HCT116 (cell line): ENCODE measurements at regions not wholly inside any gene's neighbourhood (a gene's known extent, or its start where the extent isn't known, plus 50 kb on each side); places are given as distances from the start of the nearest gene placed in this dataset.

Experiments used
- ATAC-seq: fragments of 200-7000 bp; cut with Tn5 transposase; 2 replicates; pipeline ENCODE4 v1.9.1; 2020; ENCODE audit warnings: mild to moderate bottlenecking, moderate library complexity
- BruUV-seq: library from RNA; stranded (reverse); fragments of 400-500 nt; replicated peaks from 2 replicates; lab custom pipeline; 2021; lab: Mats Ljungman, UMichigan
- CTCF ChIA-PET: fragments of 300-600 bp; sonication (Branson Sonifier 250); formaldehyde crosslinking; loops from one replicate; lab custom pipeline; 2021; ENCODE audit warnings: antibody characterized with exemption; lab: Charles Lee
- POLR2A ChIA-PET: fragments of 300-600, 350-600 bp; sonication (Branson Sonifier 250); formaldehyde crosslinking; loops from one replicate; lab custom pipeline; 2021; ENCODE audit warnings: antibody characterized with exemption; lab: Charles Lee
- RAD21 ChIA-PET, 2 experiments: fragments of 300-600 bp; sonication (Branson Sonifier 250); formaldehyde crosslinking; loops; one replicate each; lab custom pipeline; 2023; ENCODE audit warnings: low total read pairs in 2 of 2; ENCODE audit not compliant: uncharacterized antibody in 2 of 2, unreplicated experiment in 2 of 2, low non-redundant PET in 1 of 2; lab: Charles Lee
- DNase-seq: peaks from one replicate; pipeline ENCODE4 v3.0.0-alpha.2; 2010; ENCODE audit warnings: low read depth, low spot score
- H2AFZ ChIP-seq: fragments of 200-600 bp; shearing (Covaris generic), sonication (generic); 2 replicates; pipeline ENCODE4 v1.6.1; 2017; ENCODE audit warnings: low read depth, mixed run types, mixed read lengths, antibody characterized with exemption, low read length; ENCODE audit not compliant: poor library complexity, severe bottlenecking
- H3K27ac ChIP-seq: 2 replicates; pipeline ENCODE4 v1.5.1; 2012; ENCODE audit warnings: low read depth, low read length
- H3K27me3 ChIP-seq: fragments of 200-600 bp; sonication (generic); 2 replicates; pipeline ENCODE4 v1.6.1; 2016; ENCODE audit warnings: mixed run types, low read length, mixed read lengths; ENCODE audit not compliant: insufficient read depth
- H3K36me3 ChIP-seq, 2 experiments: fragments of 200-500 bp in 1 of 2; fragments of 200-600 bp in 1 of 2; sonication (Bioruptor generic) in 1 of 2; sonication (generic) in 1 of 2; 2 replicates each; pipeline versions ENCODE4 v1.5.1 to v1.6.1; 2014 to 2016; ENCODE audit warnings: low read length in 2 of 2, inconsistent platforms in 1 of 2, mixed read lengths in 1 of 2, mixed run types in 1 of 2; ENCODE audit not compliant: insufficient read depth in 2 of 2, control insufficient read depth in 1 of 2
- H3K4me1 ChIP-seq, 2 experiments: fragments of 200-600 bp in 1 of 2; sonication (generic) in 1 of 2; 2 replicates each; pipeline versions ENCODE4 v1.5.1 to v1.6.1; 2012 to 2017; ENCODE audit warnings: low read length in 2 of 2, inconsistent platforms in 1 of 2, mild to moderate bottlenecking in 1 of 2, mixed read lengths in 1 of 2, mixed run types in 1 of 2, moderate library complexity in 1 of 2; ENCODE audit not compliant: insufficient read depth in 2 of 2, control insufficient read depth in 1 of 2
- H3K4me2 ChIP-seq: fragments of 200-600 bp; sonication (generic); 2 replicates; pipeline ENCODE4 v1.6.1; 2017; ENCODE audit warnings: mixed run types, low read length, mixed read lengths
- H3K4me3 ChIP-seq, 2 experiments: fragments of 200-600 bp in 1 of 2; sonication (generic) in 1 of 2; replicated peaks in 1 of 2; 2 replicates each; pipeline ENCODE4 v1.5.1; 2011 to 2016; ENCODE audit warnings: low read length in 2 of 2, control low read depth in 1 of 2, low read depth in 1 of 2, mild to moderate bottlenecking in 1 of 2, mixed read lengths in 1 of 2, mixed run types in 1 of 2
- H3K79me2 ChIP-seq: fragments of 200-600 bp; sonication (generic); 2 replicates; pipeline ENCODE4 v1.6.1; 2017; ENCODE audit warnings: mild to moderate bottlenecking, mixed run types, low read length, moderate library complexity, mixed read lengths; ENCODE audit not compliant: insufficient read depth
- H3K9ac ChIP-seq: fragments of 200-600 bp; sonication (generic); 2 replicates; pipeline ENCODE4 v1.6.1; 2016; ENCODE audit warnings: low read length, mixed read lengths
- H3K9me2 ChIP-seq: fragments of 200-600 bp; sonication (generic), shearing (Covaris generic); 2 replicates; pipeline ENCODE4 v1.6.1; 2017; ENCODE audit warnings: mixed run types, mild to moderate bottlenecking, moderate library complexity; ENCODE audit not compliant: insufficient read depth
- H3K9me3 ChIP-seq, 2 experiments: fragments of 200-500 bp in 1 of 2; fragments of 200-600 bp in 1 of 2; sonication (Bioruptor generic) in 1 of 2; sonication (generic) in 1 of 2; 2 replicates each; pipeline ENCODE4 v1.6.1; 2014 to 2017; ENCODE audit warnings: low read length in 2 of 2, mixed read lengths in 2 of 2, inconsistent platforms in 1 of 2, low read depth in 1 of 2, mild to moderate bottlenecking in 1 of 2, mixed run types in 1 of 2, moderate library complexity in 1 of 2; ENCODE audit not compliant: control insufficient read depth in 1 of 2, insufficient read depth in 1 of 2
- H4K20me1 ChIP-seq: fragments of 200-600 bp; sonication (generic), shearing (Covaris generic); 2 replicates; pipeline ENCODE4 v1.6.1; 2017; ENCODE audit warnings: mixed run types, mild to moderate bottlenecking, moderate library complexity; ENCODE audit not compliant: insufficient read depth
- CBX3 ChIP-seq: IDR thresholded peaks from 2 replicates; pipeline ENCODE4 v1.6.1; 2012; ENCODE audit warnings: low read depth
- CEBPB ChIP-seq: IDR thresholded peaks from 2 replicates; pipeline ENCODE4 v1.6.1; 2012; ENCODE audit warnings: low read depth
- EGR1 ChIP-seq: IDR thresholded peaks from 2 replicates; pipeline ENCODE4 v1.6.1; 2012; ENCODE audit warnings: low read depth
- ELF1 ChIP-seq: IDR thresholded peaks from 2 replicates; pipeline ENCODE4 v1.6.1; 2012; ENCODE audit warnings: low read depth, borderline replicate concordance
- EZH2 ChIP-seq: fragments of 200-600 bp; sonication (generic); IDR thresholded peaks from 2 replicates; pipeline ENCODE4 v1.6.1; 2017; ENCODE audit warnings: antibody characterized with exemption, mixed run types
- EZH2phosphoT487 ChIP-seq: fragments of 200-600 bp; IDR thresholded peaks from 2 replicates; pipeline ENCODE4 v1.6.1; 2018; ENCODE audit warnings: antibody characterized with exemption, borderline replicate concordance
- FOSL1 ChIP-seq: IDR thresholded peaks from 2 replicates; pipeline ENCODE4 v1.6.1; 2012; ENCODE audit warnings: low read depth
- POLR2A ChIP-seq: IDR thresholded peaks from 2 replicates; pipeline ENCODE4 v1.7.0; 2011; ENCODE audit warnings: borderline replicate concordance; ENCODE audit not compliant: insufficient read depth, insufficient read length; ENCODE audit errors: extremely low read depth
- RAD21 ChIP-seq: IDR thresholded peaks from 2 replicates; pipeline ENCODE4 v1.6.1; 2012; ENCODE audit warnings: low read depth, mild to moderate bottlenecking
- SIN3A ChIP-seq: IDR thresholded peaks from 2 replicates; pipeline ENCODE4 v1.6.1; 2012; ENCODE audit warnings: low read depth
- SP1 ChIP-seq: IDR thresholded peaks from 2 replicates; pipeline ENCODE4 v1.6.1; 2012; ENCODE audit warnings: low read depth
- SRF ChIP-seq: IDR thresholded peaks from 2 replicates; pipeline ENCODE4 v1.6.1; 2012; ENCODE audit warnings: low read depth
- YY1 ChIP-seq: IDR thresholded peaks from 2 replicates; pipeline ENCODE4 v1.6.1; 2011; ENCODE audit warnings: low read length, low read depth, moderate library complexity, mild to moderate bottlenecking; ENCODE audit not compliant: insufficient replicate concordance; ENCODE audit errors: extremely low read depth
- ZFX ChIP-seq: fragments of 450-650 bp; IDR thresholded peaks from 2 replicates; pipeline ENCODE4 v1.6.1; 2017
- ZNF274 ChIP-seq: fragments of 200-500 bp; sonication (Bioruptor generic); IDR thresholded peaks from 2 replicates; pipeline ENCODE4 v1.6.1; 2014; ENCODE audit warnings: mild to moderate bottlenecking, low read depth, low read length, inconsistent platforms
- intact Hi-C: fragments of 100-400 bp; cut with micrococcal nuclease; formaldehyde crosslinking; loops from 2 replicates; pipeline ENCODE4 v1.10.0; 2022
- TF ChIP-seq, protein P1 (sequence below): IDR thresholded peaks from 2 replicates; pipeline ENCODE4 v1.6.1; 2012
- TF ChIP-seq, protein P2 (sequence below): IDR thresholded peaks from 2 replicates; pipeline ENCODE4 v1.6.1; 2012
- TF ChIP-seq, protein P3 (sequence below), 3 experiments: fragments of 200-600 bp in 1 of 3; sonication (generic) in 1 of 3; IDR thresholded peaks in 2 of 3; conservative IDR thresholded peaks in 1 of 3; 2 replicates each; pipeline ENCODE4 v1.5.1; 2012 to 2017; ENCODE audit warnings: low read depth in 2 of 3, low read length in 2 of 3, antibody characterized with exemption in 1 of 3, borderline replicate concordance in 1 of 3, control low read depth in 1 of 3, mild to moderate bottlenecking in 1 of 3, mixed read lengths in 1 of 3, mixed run types in 1 of 3, moderate library complexity in 1 of 3; ENCODE audit not compliant: insufficient read depth in 1 of 3
- TF ChIP-seq, protein P4 (sequence below): IDR thresholded peaks from 2 replicates; pipeline ENCODE4 v1.6.1; 2012; ENCODE audit warnings: low read depth

DNA sequence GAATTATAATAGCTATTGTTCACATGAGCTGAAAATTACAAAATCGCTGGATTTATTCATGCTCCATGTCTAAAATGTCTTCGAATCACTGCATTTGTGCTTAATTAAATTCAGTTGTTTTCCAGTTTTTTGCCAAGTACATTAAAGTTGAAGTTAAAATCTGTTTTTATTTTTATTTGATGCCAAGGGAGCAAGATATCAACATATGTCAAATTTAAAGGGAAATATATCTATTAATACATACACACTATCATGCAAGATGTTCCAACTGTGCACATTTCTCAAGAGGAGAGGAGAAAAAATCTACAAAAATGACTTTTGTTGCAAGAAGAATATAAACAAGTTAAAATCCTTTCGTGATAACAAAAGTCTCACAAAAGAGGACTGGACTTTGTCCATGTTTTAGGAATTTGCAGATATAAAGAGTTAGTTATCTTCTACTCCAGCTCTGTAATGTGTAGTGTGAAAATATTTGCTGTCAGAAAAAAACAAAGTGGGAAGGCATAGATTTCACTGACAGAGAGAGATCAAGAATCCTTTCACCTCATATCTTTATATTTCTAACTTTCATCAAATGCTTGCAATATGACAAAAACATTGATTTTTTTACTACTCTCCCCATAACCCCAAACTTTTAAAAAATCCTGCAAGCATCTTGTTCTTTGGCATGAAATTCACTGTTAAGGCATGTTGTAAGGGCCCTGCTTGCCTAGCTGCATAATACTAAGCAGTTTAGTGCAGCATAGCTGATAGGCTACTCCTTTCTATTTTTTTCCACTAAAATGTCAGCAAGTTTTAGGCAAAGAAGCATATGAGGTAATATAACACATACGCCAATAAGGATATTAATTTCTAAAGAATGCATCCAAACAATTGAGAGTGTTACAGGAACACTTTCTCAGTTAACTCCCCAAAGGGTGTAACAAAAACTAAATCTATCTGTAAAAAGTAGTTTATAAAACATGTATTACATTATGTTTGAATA is 340.2 kb upstream of the ADAMTS5 start:
- Histone ChIP-seq H3K27ac (no peak overlapping the region), H3K9me2 (no peaks in the 10 kb centered on the region), H3K36me3 (no peaks in the 10 kb centered on the region), H3K9me3 (peaks cover 10 to 40% of the 10 kb centered on the region in 2 experiments; a peak in 2 of 4 replicates), H3K9ac (no peak overlapping the region), H2AFZ (no peak overlapping the region), H3K4me2 (no peak overlapping the region), H3K4me1 (no peaks in the 10 kb centered on the region), H4K20me1 (no peaks in the 10 kb centered on the region), H3K27me3 (no peaks in the 10 kb centered on the region), H3K79me2 (no peaks in the 10 kb centered on the region), H3K4me3 (no peak overlapping the region)
- RAD21 ChIA-PET, result no interaction called here
- no TSS peak for BruUV-seq
- intact Hi-C loops, result no loop called here
- POLR2A ChIA-PET, result no interaction called here
- ATAC-seq (no peak), DNase-seq (no peak)
- CTCF ChIA-PET, result no interaction called here
- no peak for TF ChIP-seq CBX3
- no peak for TF ChIP-seq ELF1
- TF ChIP-seq, protein P1, sequence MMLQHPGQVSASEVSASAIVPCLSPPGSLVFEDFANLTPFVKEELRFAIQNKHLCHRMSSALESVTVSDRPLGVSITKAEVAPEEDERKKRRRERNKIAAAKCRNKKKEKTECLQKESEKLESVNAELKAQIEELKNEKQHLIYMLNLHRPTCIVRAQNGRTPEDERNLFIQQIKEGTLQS, result no peak
- no peak for TF ChIP-seq SRF
- no peak for TF ChIP-seq ZFX
- no peak for TF ChIP-seq SIN3A
- no peak for TF ChIP-seq SP1
- TF ChIP-seq EGR1, result no peak
- no peak for TF ChIP-seq YY1
- TF ChIP-seq RAD21, result no peak
- TF ChIP-seq EZH2, result no peak
- TF ChIP-seq, protein P2, sequence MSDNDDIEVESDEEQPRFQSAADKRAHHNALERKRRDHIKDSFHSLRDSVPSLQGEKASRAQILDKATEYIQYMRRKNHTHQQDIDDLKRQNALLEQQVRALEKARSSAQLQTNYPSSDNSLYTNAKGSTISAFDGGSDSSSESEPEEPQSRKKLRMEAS, result no peak
- no peak for TF ChIP-seq POLR2A
- no peak for TF ChIP-seq FOSL1
- TF ChIP-seq ZNF274, result no peak
- TF ChIP-seq CEBPB, result no peak
- TF ChIP-seq, protein P3, sequence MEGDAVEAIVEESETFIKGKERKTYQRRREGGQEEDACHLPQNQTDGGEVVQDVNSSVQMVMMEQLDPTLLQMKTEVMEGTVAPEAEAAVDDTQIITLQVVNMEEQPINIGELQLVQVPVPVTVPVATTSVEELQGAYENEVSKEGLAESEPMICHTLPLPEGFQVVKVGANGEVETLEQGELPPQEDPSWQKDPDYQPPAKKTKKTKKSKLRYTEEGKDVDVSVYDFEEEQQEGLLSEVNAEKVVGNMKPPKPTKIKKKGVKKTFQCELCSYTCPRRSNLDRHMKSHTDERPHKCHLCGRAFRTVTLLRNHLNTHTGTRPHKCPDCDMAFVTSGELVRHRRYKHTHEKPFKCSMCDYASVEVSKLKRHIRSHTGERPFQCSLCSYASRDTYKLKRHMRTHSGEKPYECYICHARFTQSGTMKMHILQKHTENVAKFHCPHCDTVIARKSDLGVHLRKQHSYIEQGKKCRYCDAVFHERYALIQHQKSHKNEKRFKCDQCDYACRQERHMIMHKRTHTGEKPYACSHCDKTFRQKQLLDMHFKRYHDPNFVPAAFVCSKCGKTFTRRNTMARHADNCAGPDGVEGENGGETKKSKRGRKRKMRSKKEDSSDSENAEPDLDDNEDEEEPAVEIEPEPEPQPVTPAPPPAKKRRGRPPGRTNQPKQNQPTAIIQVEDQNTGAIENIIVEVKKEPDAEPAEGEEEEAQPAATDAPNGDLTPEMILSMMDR (IDR thresholded peaks at IDR 0.05 in 2 of 3, conservative IDR thresholded peaks at IDR 0.05 in 1 of 3; ENCODE audit: borderline replicate concordance in 1 of 3, insufficient read depth in 1 of 3, low read depth in 2 of 3, low read length in 2 of 3), result no peak
- no peak for TF ChIP-seq EZH2phosphoT487
- TF ChIP-seq, protein P4, sequence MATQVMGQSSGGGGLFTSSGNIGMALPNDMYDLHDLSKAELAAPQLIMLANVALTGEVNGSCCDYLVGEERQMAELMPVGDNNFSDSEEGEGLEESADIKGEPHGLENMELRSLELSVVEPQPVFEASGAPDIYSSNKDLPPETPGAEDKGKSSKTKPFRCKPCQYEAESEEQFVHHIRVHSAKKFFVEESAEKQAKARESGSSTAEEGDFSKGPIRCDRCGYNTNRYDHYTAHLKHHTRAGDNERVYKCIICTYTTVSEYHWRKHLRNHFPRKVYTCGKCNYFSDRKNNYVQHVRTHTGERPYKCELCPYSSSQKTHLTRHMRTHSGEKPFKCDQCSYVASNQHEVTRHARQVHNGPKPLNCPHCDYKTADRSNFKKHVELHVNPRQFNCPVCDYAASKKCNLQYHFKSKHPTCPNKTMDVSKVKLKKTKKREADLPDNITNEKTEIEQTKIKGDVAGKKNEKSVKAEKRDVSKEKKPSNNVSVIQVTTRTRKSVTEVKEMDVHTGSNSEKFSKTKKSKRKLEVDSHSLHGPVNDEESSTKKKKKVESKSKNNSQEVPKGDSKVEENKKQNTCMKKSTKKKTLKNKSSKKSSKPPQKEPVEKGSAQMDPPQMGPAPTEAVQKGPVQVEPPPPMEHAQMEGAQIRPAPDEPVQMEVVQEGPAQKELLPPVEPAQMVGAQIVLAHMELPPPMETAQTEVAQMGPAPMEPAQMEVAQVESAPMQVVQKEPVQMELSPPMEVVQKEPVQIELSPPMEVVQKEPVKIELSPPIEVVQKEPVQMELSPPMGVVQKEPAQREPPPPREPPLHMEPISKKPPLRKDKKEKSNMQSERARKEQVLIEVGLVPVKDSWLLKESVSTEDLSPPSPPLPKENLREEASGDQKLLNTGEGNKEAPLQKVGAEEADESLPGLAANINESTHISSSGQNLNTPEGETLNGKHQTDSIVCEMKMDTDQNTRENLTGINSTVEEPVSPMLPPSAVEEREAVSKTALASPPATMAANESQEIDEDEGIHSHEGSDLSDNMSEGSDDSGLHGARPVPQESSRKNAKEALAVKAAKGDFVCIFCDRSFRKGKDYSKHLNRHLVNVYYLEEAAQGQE, result no peak
